ENCODE measurements at regions not wholly inside any gene's neighbourhood (a gene's known extent, or its start where the extent isn't known, plus 50 kb on each side); places are given as distances from the start of the nearest gene placed in this dataset.

DNA sequence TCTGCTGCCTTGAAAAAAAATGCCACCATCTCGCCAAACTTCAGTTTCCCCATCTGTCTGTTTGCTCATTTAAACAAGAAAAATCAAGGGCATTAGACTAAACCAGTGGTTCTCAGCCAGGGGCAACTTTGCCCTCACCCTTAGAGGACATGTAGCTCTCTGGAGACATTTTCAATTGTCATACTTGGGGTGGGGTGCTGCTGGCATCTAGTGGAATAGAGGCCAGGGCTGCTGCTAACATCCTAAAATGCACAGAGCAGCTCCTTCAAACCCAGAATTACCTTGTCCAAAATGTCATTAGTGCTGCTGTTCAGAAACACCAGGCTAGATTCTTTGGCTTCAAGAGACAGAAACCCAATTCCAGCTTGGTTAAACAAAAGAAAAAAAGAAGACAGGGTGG, 71.1 kb upstream of the FOXE1 start:
- TF ChIP-seq CTCF (IDR thresholded peaks at IDR 0.05) (no peak), SMC3 (IDR thresholded peaks at IDR 0.05; ENCODE audit: low read depth, low read length) (no peak), POLR2AphosphoS5 (IDR thresholded peaks at IDR 0.05; ENCODE audit: low read depth, low read length) (no peak), USF1 (IDR thresholded peaks at IDR 0.05; ENCODE audit: borderline replicate concordance, low read depth) (no peak), TAF1 (IDR thresholded peaks at IDR 0.05; ENCODE audit: borderline replicate concordance, low read depth, low read length) (no peak), EZH2phosphoT487 (IDR thresholded peaks at IDR 0.05; ENCODE audit: borderline replicate concordance, low read depth) (no peak), TCF12 (IDR thresholded peaks at IDR 0.05) (no peak), NRF1 (IDR thresholded peaks at IDR 0.05; ENCODE audit: low read depth, low read length) (no peak), SIN3A (IDR thresholded peaks at IDR 0.05; ENCODE audit: borderline replicate concordance, low read depth, low read length) (no peak), FOSL2 (IDR thresholded peaks at IDR 0.05; ENCODE audit: borderline replicate concordance, low read depth) (no peak), RCOR1 (IDR thresholded peaks at IDR 0.05; ENCODE audit: low read length) (no peak)
- TF ChIP-seq, protein P1, sequence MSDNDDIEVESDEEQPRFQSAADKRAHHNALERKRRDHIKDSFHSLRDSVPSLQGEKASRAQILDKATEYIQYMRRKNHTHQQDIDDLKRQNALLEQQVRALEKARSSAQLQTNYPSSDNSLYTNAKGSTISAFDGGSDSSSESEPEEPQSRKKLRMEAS (IDR thresholded peaks at IDR 0.05; ENCODE audit: low read depth): no peak
- TF ChIP-seq, protein P2, sequence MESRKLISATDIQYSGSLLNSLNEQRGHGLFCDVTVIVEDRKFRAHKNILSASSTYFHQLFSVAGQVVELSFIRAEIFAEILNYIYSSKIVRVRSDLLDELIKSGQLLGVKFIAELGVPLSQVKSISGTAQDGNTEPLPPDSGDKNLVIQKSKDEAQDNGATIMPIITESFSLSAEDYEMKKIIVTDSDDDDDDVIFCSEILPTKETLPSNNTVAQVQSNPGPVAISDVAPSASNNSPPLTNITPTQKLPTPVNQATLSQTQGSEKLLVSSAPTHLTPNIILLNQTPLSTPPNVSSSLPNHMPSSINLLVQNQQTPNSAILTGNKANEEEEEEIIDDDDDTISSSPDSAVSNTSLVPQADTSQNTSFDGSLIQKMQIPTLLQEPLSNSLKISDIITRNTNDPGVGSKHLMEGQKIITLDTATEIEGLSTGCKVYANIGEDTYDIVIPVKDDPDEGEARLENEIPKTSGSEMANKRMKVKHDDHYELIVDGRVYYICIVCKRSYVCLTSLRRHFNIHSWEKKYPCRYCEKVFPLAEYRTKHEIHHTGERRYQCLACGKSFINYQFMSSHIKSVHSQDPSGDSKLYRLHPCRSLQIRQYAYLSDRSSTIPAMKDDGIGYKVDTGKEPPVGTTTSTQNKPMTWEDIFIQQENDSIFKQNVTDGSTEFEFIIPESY (IDR thresholded peaks at IDR 0.05; ENCODE audit: borderline replicate concordance, low read depth): no peak
- TF ChIP-seq, protein P3, sequence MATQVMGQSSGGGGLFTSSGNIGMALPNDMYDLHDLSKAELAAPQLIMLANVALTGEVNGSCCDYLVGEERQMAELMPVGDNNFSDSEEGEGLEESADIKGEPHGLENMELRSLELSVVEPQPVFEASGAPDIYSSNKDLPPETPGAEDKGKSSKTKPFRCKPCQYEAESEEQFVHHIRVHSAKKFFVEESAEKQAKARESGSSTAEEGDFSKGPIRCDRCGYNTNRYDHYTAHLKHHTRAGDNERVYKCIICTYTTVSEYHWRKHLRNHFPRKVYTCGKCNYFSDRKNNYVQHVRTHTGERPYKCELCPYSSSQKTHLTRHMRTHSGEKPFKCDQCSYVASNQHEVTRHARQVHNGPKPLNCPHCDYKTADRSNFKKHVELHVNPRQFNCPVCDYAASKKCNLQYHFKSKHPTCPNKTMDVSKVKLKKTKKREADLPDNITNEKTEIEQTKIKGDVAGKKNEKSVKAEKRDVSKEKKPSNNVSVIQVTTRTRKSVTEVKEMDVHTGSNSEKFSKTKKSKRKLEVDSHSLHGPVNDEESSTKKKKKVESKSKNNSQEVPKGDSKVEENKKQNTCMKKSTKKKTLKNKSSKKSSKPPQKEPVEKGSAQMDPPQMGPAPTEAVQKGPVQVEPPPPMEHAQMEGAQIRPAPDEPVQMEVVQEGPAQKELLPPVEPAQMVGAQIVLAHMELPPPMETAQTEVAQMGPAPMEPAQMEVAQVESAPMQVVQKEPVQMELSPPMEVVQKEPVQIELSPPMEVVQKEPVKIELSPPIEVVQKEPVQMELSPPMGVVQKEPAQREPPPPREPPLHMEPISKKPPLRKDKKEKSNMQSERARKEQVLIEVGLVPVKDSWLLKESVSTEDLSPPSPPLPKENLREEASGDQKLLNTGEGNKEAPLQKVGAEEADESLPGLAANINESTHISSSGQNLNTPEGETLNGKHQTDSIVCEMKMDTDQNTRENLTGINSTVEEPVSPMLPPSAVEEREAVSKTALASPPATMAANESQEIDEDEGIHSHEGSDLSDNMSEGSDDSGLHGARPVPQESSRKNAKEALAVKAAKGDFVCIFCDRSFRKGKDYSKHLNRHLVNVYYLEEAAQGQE (IDR thresholded peaks at IDR 0.05; ENCODE audit: low read depth, low read length): no peak

All from SK-N-SH (cell line).